Neuronal stem cell (in vitro differentiated cells): ENCODE measurements at regions not wholly inside any gene's neighbourhood (a gene's known extent, or its start where the extent isn't known, plus 50 kb on each side); places are given as distances from the start of the nearest gene placed in this dataset.

Experiments
- DNase-seq: peaks from one replicate; pipeline ENCODE4 v3.0.0-alpha.2; 2013; ENCODE audit warnings: low spot score
- H2AFZ ChIP-seq: one replicate; pipeline ENCODE4 v1.6.1; 2013; ENCODE audit warnings: mild to moderate bottlenecking, low read length, inconsistent platforms
- H2AK5ac ChIP-seq: 2 replicates; pipeline ENCODE4 v1.6.1; 2013; ENCODE audit warnings: low read depth, mild to moderate bottlenecking, inconsistent platforms, low read length, moderate library complexity, mixed read lengths
- H2BK120ac ChIP-seq: 2 replicates; pipeline ENCODE4 v1.6.1; 2013; ENCODE audit warnings: low read depth, mild to moderate bottlenecking, inconsistent platforms, low read length, moderate library complexity, mixed read lengths
- H2BK12ac ChIP-seq: one replicate; pipeline ENCODE4 v1.6.1; 2013; ENCODE audit warnings: low read length, inconsistent platforms
- H2BK15ac ChIP-seq: 2 replicates; pipeline ENCODE4 v1.6.1; 2013; ENCODE audit warnings: mild to moderate bottlenecking, low read length, inconsistent platforms, mixed read lengths
- H2BK5ac ChIP-seq: one replicate; pipeline ENCODE4 v1.6.1; 2013; ENCODE audit warnings: inconsistent platforms, mild to moderate bottlenecking, low read length, moderate library complexity
- H3K14ac ChIP-seq: one replicate; pipeline ENCODE4 v1.6.1; 2013; ENCODE audit warnings: low read length, inconsistent platforms
- H3K18ac ChIP-seq: 2 replicates; pipeline ENCODE4 v1.6.1; 2013; ENCODE audit warnings: low read length, inconsistent platforms
- H3K23ac ChIP-seq: 2 replicates; pipeline ENCODE4 v1.6.1; 2013; ENCODE audit warnings: low read depth, mild to moderate bottlenecking, mixed read lengths, low read length, inconsistent platforms; ENCODE audit not compliant: poor library complexity
- H3K27ac ChIP-seq: replicated peaks from 3 replicates; pipeline ENCODE4 v1.5.1; 2013; ENCODE audit warnings: low read length, inconsistent platforms
- H3K27me3 ChIP-seq, 3 experiments: 2 replicates each; pipeline ENCODE4 v1.6.1; 2013; ENCODE audit warnings: low read length in 3 of 3, mild to moderate bottlenecking in 2 of 3, inconsistent platforms in 1 of 3, low read depth in 1 of 3, mixed read lengths in 1 of 3, moderate library complexity in 1 of 3; ENCODE audit not compliant: control insufficient read depth in 3 of 3, insufficient read depth in 3 of 3
- H3K36me3 ChIP-seq, 2 donors: replicated peaks in 1 of 2; 2 replicates each; pipeline ENCODE4 v1.6.1; 2013; ENCODE audit warnings: low read length in 2 of 2; ENCODE audit not compliant: control insufficient read depth in 2 of 2, insufficient read depth in 2 of 2
- H3K4ac ChIP-seq: 2 replicates; pipeline ENCODE4 v1.6.1; 2013; ENCODE audit warnings: inconsistent platforms, mild to moderate bottlenecking, low read length, moderate library complexity
- H3K4me1 ChIP-seq, 2 donors: 1 replicate in 1 of 2; 2 replicates in 1 of 2; pipeline ENCODE4 v1.6.1; 2013; ENCODE audit warnings: low read length in 2 of 2, low read depth in 1 of 2; ENCODE audit not compliant: control insufficient read depth in 2 of 2, insufficient read depth in 1 of 2
- H3K4me2 ChIP-seq: one replicate; pipeline ENCODE4 v1.6.1; 2013; ENCODE audit warnings: mild to moderate bottlenecking, low read length, inconsistent platforms; ENCODE audit not compliant: insufficient read depth, poor library complexity, severe bottlenecking
- H3K4me3 ChIP-seq, 2 donors: 2 replicates each; pipeline ENCODE4 v1.5.1; 2013; ENCODE audit warnings: low read length in 2 of 2, mild to moderate bottlenecking in 2 of 2, inconsistent platforms in 1 of 2, moderate library complexity in 1 of 2
- H3K79me1 ChIP-seq: one replicate; pipeline ENCODE4 v1.6.1; 2013; ENCODE audit warnings: low read depth, mild to moderate bottlenecking, inconsistent platforms, low read length, moderate library complexity
- H3K9ac ChIP-seq: one replicate; pipeline ENCODE4 v1.6.1; 2013; ENCODE audit warnings: mild to moderate bottlenecking, low read depth, low read length, inconsistent platforms; ENCODE audit not compliant: poor library complexity
- H3K9me3 ChIP-seq, 2 donors: replicated peaks in 1 of 2; 2 replicates each; pipeline versions ENCODE3 to v1.6.1; 2013; ENCODE audit warnings: low read length in 2 of 2, mild to moderate bottlenecking in 2 of 2, inconsistent platforms in 1 of 2, low read depth in 1 of 2, mixed read lengths in 1 of 2, moderate library complexity in 1 of 2; ENCODE audit not compliant: control insufficient read depth in 2 of 2, insufficient read depth in 1 of 2
- H4K8ac ChIP-seq: one replicate; pipeline ENCODE4 v1.6.1; 2013; ENCODE audit warnings: low read depth, mild to moderate bottlenecking, inconsistent platforms, low read length, moderate library complexity
- H4K91ac ChIP-seq: one replicate; pipeline ENCODE4 v1.6.1; 2013; ENCODE audit warnings: low read length, low read depth, mild to moderate bottlenecking, inconsistent platforms; ENCODE audit not compliant: poor library complexity
- WGBS, 2 donors: extraction: QIAGEN DNeasy Blood & Tissue Kit; methylation state at CpG; one replicate each; pipeline ENCODE4 v1.1.7; 2013; ENCODE audit warnings: missing lambda C conversion rate in 2 of 2, mixed read lengths in 1 of 2; ENCODE audit not compliant: insufficient read length in 2 of 2, insufficient replicate concordance in 1 of 2; ENCODE audit errors: extremely low coverage in 2 of 2; 5-methylcytosine and 5-hydroxymethylcytosine counted together

DNA sequence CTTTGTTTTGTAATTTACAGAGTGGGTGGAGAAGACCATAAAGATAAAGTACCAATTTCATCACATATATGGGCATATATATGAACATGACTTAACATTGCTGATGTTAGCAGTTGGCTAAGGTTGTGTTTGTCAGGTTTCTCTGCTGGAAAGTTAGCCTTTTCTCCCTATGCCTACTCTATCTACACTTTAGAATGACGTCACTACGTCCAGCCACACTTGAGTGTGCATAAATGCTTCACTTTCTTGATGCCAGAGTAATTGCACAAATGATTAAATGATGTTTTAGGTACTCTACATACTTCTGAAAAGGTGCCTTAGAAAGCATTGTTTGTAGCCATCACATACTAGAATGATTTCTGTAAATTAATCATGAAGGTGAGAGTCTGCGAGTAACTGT is 759.2 kb upstream of the MGAT4C start:
- no peaks in the 10 kb centered on the region for H3K27me3 ChIP-seq
- H3K4me1 ChIP-seq, result no peaks in the 10 kb centered on the region
- H4K91ac ChIP-seq, result no peak overlapping the region
- no CpG with 5 or more reads among the region's 3 CpGs for WGBS, 2 donors
- H2AK5ac ChIP-seq, result no peak overlapping the region
- no peak overlapping the region for H2BK15ac ChIP-seq
- DNase-seq, result no peak
- H3K4ac ChIP-seq, result no peak overlapping the region
- no peak overlapping the region for H3K23ac ChIP-seq
- H2BK12ac ChIP-seq, result no peak overlapping the region
- H2BK5ac ChIP-seq, result no peak overlapping the region
- H2AFZ ChIP-seq, result no peak overlapping the region
- H3K4me2 ChIP-seq, result no peak overlapping the region
- H2BK120ac ChIP-seq, result no peak overlapping the region
- no peak overlapping the region for H3K4me3 ChIP-seq
- no peak overlapping the region for H3K9ac ChIP-seq
- no peaks in the 10 kb centered on the region for H3K79me1 ChIP-seq
- no peak overlapping the region for H3K18ac ChIP-seq
- H3K27ac ChIP-seq, result no peak overlapping the region
- H3K9me3 ChIP-seq, result no peaks in the 10 kb centered on the region
- no peak overlapping the region for H3K14ac ChIP-seq
- H4K8ac ChIP-seq, result no peak overlapping the region
- H3K36me3 ChIP-seq, result no peaks in the 10 kb centered on the region

DNA sequence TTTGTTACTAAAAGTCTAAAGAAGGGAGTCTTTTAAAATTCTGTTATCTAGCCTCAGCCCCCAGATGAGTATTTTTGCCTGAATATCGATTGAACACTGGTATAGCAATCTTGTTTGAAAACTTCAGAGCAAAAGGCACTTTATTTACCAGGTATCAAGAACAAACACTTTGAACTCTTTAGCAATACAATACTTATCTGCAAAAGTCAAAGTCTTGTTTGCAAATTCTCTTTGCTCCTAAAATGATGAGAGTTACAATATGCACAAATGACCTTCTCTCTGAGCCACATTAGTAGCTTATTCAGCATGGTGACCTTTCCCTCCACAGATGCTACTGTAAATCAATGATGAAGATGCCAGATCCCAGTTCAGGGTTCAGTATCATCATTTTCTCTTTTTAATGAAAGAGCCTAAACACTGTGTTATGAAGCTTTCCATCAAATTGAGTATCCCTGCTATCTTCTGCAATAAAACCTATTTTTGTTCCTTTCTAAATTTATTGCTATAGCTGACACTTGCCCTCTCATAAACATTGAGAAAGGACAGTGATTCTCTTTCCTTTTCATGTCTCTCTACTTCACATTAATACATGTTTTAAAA is 752.7 kb upstream of the MGAT4C start:
- H3K36me3 ChIP-seq, result no peaks in the 10 kb centered on the region
- H3K14ac ChIP-seq, result no peak overlapping the region
- WGBS, 2 donors, result no CpG with 5 or more reads among the region's 1 CpG
- no peak overlapping the region for H3K4me3 ChIP-seq
- no peak overlapping the region for H2BK15ac ChIP-seq
- no peak overlapping the region for H3K9ac ChIP-seq
- no peak overlapping the region for H3K4ac ChIP-seq
- H3K18ac ChIP-seq, result no peak overlapping the region
- no peaks in the 10 kb centered on the region for H3K79me1 ChIP-seq
- no peak overlapping the region for H3K23ac ChIP-seq
- H3K27ac ChIP-seq, result no peak overlapping the region
- no peaks in the 10 kb centered on the region for H3K9me3 ChIP-seq
- no peak overlapping the region for H2BK5ac ChIP-seq
- H4K91ac ChIP-seq, result no peak overlapping the region
- H3K27me3 ChIP-seq, result no peaks in the 10 kb centered on the region
- H3K4me2 ChIP-seq, result no peak overlapping the region
- H3K4me1 ChIP-seq, result no peaks in the 10 kb centered on the region
- no peak overlapping the region for H2AFZ ChIP-seq
- H4K8ac ChIP-seq, result no peak overlapping the region
- H2BK120ac ChIP-seq, result no peak overlapping the region
- H2BK12ac ChIP-seq, result no peak overlapping the region
- no peak overlapping the region for H2AK5ac ChIP-seq
- no peak for DNase-seq

DNA sequence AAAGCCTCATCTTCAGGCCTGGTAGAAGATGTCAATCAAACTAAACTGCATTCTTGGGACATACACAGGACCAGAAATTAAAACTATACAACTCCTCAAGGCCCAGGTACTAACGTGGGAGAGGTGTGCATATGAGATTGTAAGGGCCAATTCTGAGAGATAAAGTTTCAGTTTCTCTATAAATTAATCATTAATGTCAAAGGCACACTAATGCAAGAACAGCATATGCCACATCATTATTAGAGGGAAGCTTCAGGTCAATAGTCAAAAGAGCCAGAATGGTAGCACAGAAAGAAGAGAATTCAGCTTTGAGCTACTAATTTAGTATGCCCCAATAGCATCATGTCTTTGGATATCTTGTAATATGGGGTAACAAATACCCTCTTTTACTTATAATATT is 744.9 kb upstream of the MGAT4C start:
- no peak overlapping the region for H3K27ac ChIP-seq
- no peak overlapping the region for H3K4me3 ChIP-seq
- no peak overlapping the region for H2AK5ac ChIP-seq
- no peak overlapping the region for H4K91ac ChIP-seq
- H3K27me3 ChIP-seq, result no peaks in the 10 kb centered on the region
- no peak overlapping the region for H2BK12ac ChIP-seq
- no peak overlapping the region for H4K8ac ChIP-seq
- no CpG with 5 or more reads among the region's 1 CpG for WGBS, 2 donors
- no peak overlapping the region for H3K9ac ChIP-seq
- no peak overlapping the region for H3K18ac ChIP-seq
- H2BK15ac ChIP-seq, result no peak overlapping the region
- DNase-seq, result no peak
- no peak overlapping the region for H3K14ac ChIP-seq
- H3K4ac ChIP-seq, result no peak overlapping the region
- no peaks in the 10 kb centered on the region for H3K4me1 ChIP-seq
- no peak overlapping the region for H3K23ac ChIP-seq
- H3K36me3 ChIP-seq, result no peaks in the 10 kb centered on the region
- H2BK120ac ChIP-seq, result no peak overlapping the region
- no peak overlapping the region for H2BK5ac ChIP-seq
- H3K4me2 ChIP-seq, result no peak overlapping the region
- H2AFZ ChIP-seq, result no peak overlapping the region
- H3K79me1 ChIP-seq, result no peaks in the 10 kb centered on the region
- peaks cover 0 to 4% of the 10 kb centered on the region in 2 donors for H3K9me3 ChIP-seq

DNA sequence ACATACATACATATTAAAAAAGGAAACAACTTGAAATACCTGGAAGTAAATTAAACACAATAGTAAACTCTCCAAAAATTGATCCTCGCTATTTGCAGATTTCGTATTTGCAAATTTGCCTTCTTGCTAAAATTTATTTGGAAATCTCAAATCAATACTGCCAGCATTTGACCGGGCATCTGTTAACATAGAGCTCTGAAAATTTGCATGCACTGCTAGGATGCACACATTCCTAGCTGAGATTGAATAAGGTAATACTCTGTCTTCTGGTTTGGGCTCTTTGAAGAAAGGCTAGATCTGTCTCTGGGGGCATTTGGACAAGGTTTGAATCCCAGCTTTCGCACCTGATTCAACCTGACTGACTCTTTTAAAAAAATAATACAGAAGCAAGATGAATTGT is 729.1 kb upstream of the MGAT4C start:
- H4K8ac ChIP-seq, result no peak overlapping the region
- no peak overlapping the region for H2BK15ac ChIP-seq
- no peak overlapping the region for H2BK120ac ChIP-seq
- H3K23ac ChIP-seq, result no peak overlapping the region
- no peak overlapping the region for H3K14ac ChIP-seq
- H2AK5ac ChIP-seq, result no peak overlapping the region
- no peak overlapping the region for H3K27ac ChIP-seq
- H3K9ac ChIP-seq, result no peak overlapping the region
- H3K4me1 ChIP-seq, result no peaks in the 10 kb centered on the region
- H4K91ac ChIP-seq, result no peak overlapping the region
- no peak overlapping the region for H3K4me3 ChIP-seq
- no peak overlapping the region for H3K4me2 ChIP-seq
- DNase-seq, result no peak
- H3K9me3 ChIP-seq, result no peaks in the 10 kb centered on the region
- no peak overlapping the region for H2BK5ac ChIP-seq
- H3K36me3 ChIP-seq, result no peaks in the 10 kb centered on the region
- no peak overlapping the region for H2BK12ac ChIP-seq
- H3K4ac ChIP-seq, result no peak overlapping the region
- H3K27me3 ChIP-seq, result no peaks in the 10 kb centered on the region
- no peak overlapping the region for H3K18ac ChIP-seq
- WGBS, 2 donors, result no CpG with 5 or more reads among the region's 4 CpGs
- H2AFZ ChIP-seq, result no peak overlapping the region
- no peaks in the 10 kb centered on the region for H3K79me1 ChIP-seq
